ENCODE measurements at regions not wholly inside any gene's neighbourhood (a gene's known extent, or its start where the extent isn't known, plus 50 kb on each side); places are given as distances from the start of the nearest gene placed in this dataset.

- ChIA-PET CTCF (no interaction called here), POLR2A (no interaction called here)
- no peak for TF ChIP-seq CTCF (IDR thresholded peaks at IDR 0.05; ENCODE audit: insufficient read depth, low read depth, low read length)
- Histone ChIP-seq H3K36me3 (ENCODE audit: control insufficient read depth, insufficient read depth, low read length) (no peaks in the 10 kb centered on the region), H3K27me3 (ENCODE audit: control insufficient read depth, insufficient read depth, low read length) (no peaks in the 10 kb centered on the region), H3K4me3 (ENCODE audit: low read depth, low read length) (no peak overlapping the region)
- DNase-seq (ENCODE audit: low read depth) = no peak
Observed at GRCh38 chr13:68168448-68168847, 938.3 kb upstream of the PCDH9 start.

DNA sequence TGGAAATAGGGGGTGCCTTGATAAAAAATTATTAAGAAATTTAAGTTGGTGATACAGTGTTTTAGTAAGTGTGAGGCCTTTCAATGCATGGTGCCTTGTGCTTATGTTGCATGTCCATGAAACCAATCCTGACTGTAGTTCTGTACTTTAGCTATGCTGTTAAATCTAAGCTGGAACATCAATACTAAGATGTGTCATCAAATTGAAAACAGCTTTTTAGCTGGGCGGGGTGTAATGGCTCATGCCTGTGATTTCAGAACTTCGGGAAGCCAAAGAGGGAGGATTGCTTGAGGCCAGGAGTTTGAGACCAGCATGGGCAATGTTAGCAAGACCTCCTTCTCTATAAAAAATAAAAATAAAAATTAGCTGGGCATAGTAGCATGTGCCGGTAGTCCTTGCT is 930.3 kb upstream of the PCDH9 start:
- DNase-seq (ENCODE audit: low read depth) = no peak
- Histone ChIP-seq H3K4me3 (ENCODE audit: low read depth, low read length) (no peak overlapping the region), H3K36me3 (ENCODE audit: control insufficient read depth, insufficient read depth, low read length) (no peaks in the 10 kb centered on the region), H3K27me3 (ENCODE audit: control insufficient read depth, insufficient read depth, low read length) (no peaks in the 10 kb centered on the region)
- TF ChIP-seq CTCF (IDR thresholded peaks at IDR 0.05; ENCODE audit: insufficient read depth, low read depth, low read length) = no peak
- CTCF ChIA-PET = no interaction called here
- POLR2A ChIA-PET = no interaction called here

DNA sequence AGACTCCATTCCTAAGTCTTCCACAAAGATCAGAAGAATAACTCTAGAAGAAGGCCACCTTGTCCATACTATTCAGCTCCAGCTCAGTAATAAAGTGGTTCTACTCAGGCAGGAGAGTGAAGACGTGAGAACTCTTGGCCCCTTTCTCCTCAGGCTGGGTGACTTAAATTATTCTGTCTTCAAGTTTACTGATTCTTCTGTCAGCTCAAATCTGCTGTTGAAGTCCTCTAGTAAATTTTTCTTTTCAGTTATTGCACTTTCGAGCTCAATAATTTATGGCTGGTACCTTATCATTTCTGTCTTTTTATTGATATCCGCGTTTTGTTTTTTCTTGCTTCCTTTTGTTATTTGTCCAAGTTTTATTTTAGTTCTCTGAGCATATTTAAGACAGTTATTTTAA is 922.3 kb upstream of the PCDH9 start:
- POLR2A ChIA-PET = no interaction called here
- H3K36me3 ChIP-seq (ENCODE audit: control insufficient read depth, insufficient read depth, low read length) = no peaks in the 10 kb centered on the region
- CTCF ChIA-PET = no interaction called here
- H3K4me3 ChIP-seq (ENCODE audit: low read depth, low read length) = no peak overlapping the region
- no peak for DNase-seq (ENCODE audit: low read depth)
- H3K27me3 ChIP-seq (ENCODE audit: control insufficient read depth, insufficient read depth, low read length) = no peaks in the 10 kb centered on the region
- TF ChIP-seq CTCF (IDR thresholded peaks at IDR 0.05; ENCODE audit: insufficient read depth, low read depth, low read length) = no peak

- ChIA-PET POLR2A (no interaction called here), CTCF (no interaction called here)
- no peak for TF ChIP-seq CTCF (IDR thresholded peaks at IDR 0.05; ENCODE audit: insufficient read depth, low read depth, low read length)
- Histone ChIP-seq H3K4me3 (ENCODE audit: low read depth, low read length) (no peak overlapping the region), H3K36me3 (ENCODE audit: control insufficient read depth, insufficient read depth, low read length) (no peaks in the 10 kb centered on the region), H3K27me3 (ENCODE audit: control insufficient read depth, insufficient read depth, low read length) (no peaks in the 10 kb centered on the region)
- no peak for DNase-seq (ENCODE audit: low read depth)
Observed at GRCh38 chr13:68145852-68146251, 915.7 kb upstream of the PCDH9 start.

- no peak for DNase-seq (ENCODE audit: low read depth)
- TF ChIP-seq CTCF (IDR thresholded peaks at IDR 0.05; ENCODE audit: insufficient read depth, low read depth, low read length) = no peak
- CTCF ChIA-PET = no interaction called here
- Histone ChIP-seq H3K36me3 (ENCODE audit: control insufficient read depth, insufficient read depth, low read length) (no peaks in the 10 kb centered on the region), H3K27me3 (ENCODE audit: control insufficient read depth, insufficient read depth, low read length) (no peaks in the 10 kb centered on the region), H3K4me3 (ENCODE audit: low read depth, low read length) (no peak overlapping the region)
- POLR2A ChIA-PET = no interaction called here
Observed at GRCh38 chr13:68128297-68128915, 898.3 kb upstream of the PCDH9 start.

Measured in BJ (cell line).